Upper lobe of left lung (tissue), 4 donors: ENCODE measurements at regions not wholly inside any gene's neighbourhood (a gene's known extent, or its start where the extent isn't known, plus 50 kb on each side); places are given as distances from the start of the nearest gene placed in this dataset.

Experiments used
- CTCF ChIP-seq, 6 experiments: fragments of 450-650 bp in 4 of 6; fragments of 200-600 bp in 2 of 6; sonication (generic) in 2 of 6; IDR thresholded peaks; one replicate each; pipeline ENCODE4 v1.5.1; 2016 to 2019; ENCODE audit warnings: antibody characterized with exemption in 6 of 6
- POLR2A ChIP-seq, 4 donors: fragments of 450-650 bp; IDR thresholded peaks; one replicate each; pipeline ENCODE4 v1.5.1; 2016 to 2017; ENCODE audit warnings: antibody characterized with exemption in 4 of 4, mild to moderate bottlenecking in 2 of 4

- TF ChIP-seq POLR2A (IDR thresholded peaks at IDR 0.05) (no peak), CTCF (IDR thresholded peaks at IDR 0.05) (no peak)
These were observed 131.7 kb upstream of the NEO1 start for GRCh38 chr15:72920551-72920950.
